ENCODE measurements at regions not wholly inside any gene's neighbourhood (a gene's known extent, or its start where the extent isn't known, plus 50 kb on each side); places are given as distances from the start of the nearest gene placed in this dataset.

- no peak overlapping the region for H3K4me3 ChIP-seq
- H3K36me3 ChIP-seq (ENCODE audit: control insufficient read depth in 4 of 4, insufficient read depth in 4 of 4, low read length in 4 of 4) = no peaks in the 10 kb centered on the region
- ATAC-seq (ENCODE audit: insufficient read depth, low FRiP score) = no peak
- no peak for DNase-seq
- WGBS, 2 donors = 80 to 83% methylated on average over 7 of the region's 7 CpGs
- no peak overlapping the region for H3K27ac ChIP-seq (ENCODE audit: low read depth in 1 of 2, low read length in 1 of 2)
- H3K4me1 ChIP-seq (ENCODE audit: control insufficient read depth in 5 of 5, insufficient read depth in 5 of 5, low read length in 5 of 5) = no peaks in the 10 kb centered on the region
- peaks cover 0 to 5% (median 0%) of the 10 kb centered on the region in 4 donors for H3K9me3 ChIP-seq (ENCODE audit: control insufficient read depth in 4 of 4, insufficient read depth in 3 of 4, low read length in 3 of 4)
- H3K9ac ChIP-seq (ENCODE audit: insufficient read depth in 1 of 2, low read length in 2 of 2) = no peak overlapping the region
- no peak for TF ChIP-seq CTCF (IDR thresholded peaks at IDR 0.05; ENCODE audit: control extremely low read depth, extremely low read depth)
- H3K27me3 ChIP-seq (ENCODE audit: control insufficient read depth in 3 of 3, insufficient read depth in 3 of 3, low read length in 2 of 3) = peaks cover 0 to under 1% (median 0%) of the 10 kb centered on the region in 3 donors
Observed at GRCh38 chr10:130836344-130836743, 475.2 kb downstream of the TCERG1L start.

DNA sequence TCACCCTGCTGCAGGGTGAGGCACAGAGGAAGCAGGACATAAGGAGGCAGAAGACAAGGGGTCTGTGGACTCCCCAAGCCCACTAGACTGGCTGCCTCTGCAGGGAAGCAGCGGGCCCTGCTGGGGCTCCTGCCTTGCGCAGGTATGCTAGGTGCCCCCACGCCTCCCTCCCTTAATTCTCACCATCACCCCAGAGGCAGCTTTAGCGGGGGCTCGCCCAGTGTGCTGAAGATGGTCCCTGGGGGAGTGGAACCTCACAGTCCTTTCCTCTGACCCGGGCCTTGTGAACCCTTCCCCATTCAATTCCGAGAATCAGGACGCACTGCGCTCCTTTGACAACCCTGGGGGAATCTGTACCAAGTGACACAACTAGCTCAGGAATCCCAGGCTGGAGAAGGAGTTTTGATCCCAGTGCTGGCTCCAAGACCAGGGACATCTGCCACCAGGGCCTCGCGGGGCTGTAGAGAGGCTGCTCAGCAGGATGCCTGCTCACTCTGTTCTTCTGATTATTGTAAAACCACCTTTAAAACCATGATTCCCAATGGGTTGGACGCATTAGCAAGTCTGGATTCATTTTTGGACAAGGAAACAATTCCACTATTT, 468.4 kb downstream of the TCERG1L start:
- Histone ChIP-seq H3K9me3 (ENCODE audit: control insufficient read depth in 4 of 4, insufficient read depth in 3 of 4, low read length in 3 of 4) (no peaks in the 10 kb centered on the region), H3K9ac (ENCODE audit: insufficient read depth in 1 of 2, low read length in 2 of 2) (no peak overlapping the region), H3K27me3 (ENCODE audit: control insufficient read depth in 3 of 3, insufficient read depth in 3 of 3, low read length in 2 of 3) (no peaks in the 10 kb centered on the region), H3K36me3 (ENCODE audit: control insufficient read depth in 4 of 4, insufficient read depth in 4 of 4, low read length in 4 of 4) (no peaks in the 10 kb centered on the region), H3K4me1 (ENCODE audit: control insufficient read depth in 5 of 5, insufficient read depth in 5 of 5, low read length in 5 of 5) (no peaks in the 10 kb centered on the region), H3K27ac (ENCODE audit: low read depth in 1 of 2, low read length in 1 of 2) (no peak overlapping the region), H3K4me3 (no peak overlapping the region)
- no peak for TF ChIP-seq CTCF (IDR thresholded peaks at IDR 0.05; ENCODE audit: control extremely low read depth, extremely low read depth)
- ATAC-seq (ENCODE audit: insufficient read depth, low FRiP score) = no peak
- WGBS, 2 donors = 81 to 87% methylated on average over 12 of the region's 12 CpGs
- DNase-seq = no peak

DNA sequence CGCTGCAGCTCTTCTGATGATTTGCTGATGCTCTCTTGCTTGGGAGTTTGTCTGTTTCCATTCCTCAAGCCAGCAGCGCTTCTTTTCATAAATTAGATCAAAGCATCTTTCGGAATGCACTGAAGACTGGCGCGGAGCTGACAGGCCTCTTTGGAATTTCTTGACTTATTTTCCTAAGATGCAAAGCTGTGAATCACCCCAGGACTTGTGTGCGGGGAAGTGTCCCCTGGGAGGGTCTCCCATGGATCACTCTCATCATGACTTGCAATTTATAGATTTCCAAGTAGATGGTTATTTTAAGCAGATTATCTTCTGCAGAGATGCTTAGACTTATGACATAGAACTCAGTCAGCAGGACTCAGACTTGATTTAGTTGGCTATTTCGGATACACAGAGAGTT, 467.2 kb downstream of the TCERG1L start:
- H3K36me3 ChIP-seq (ENCODE audit: control insufficient read depth in 4 of 4, insufficient read depth in 4 of 4, low read length in 4 of 4) = no peaks in the 10 kb centered on the region
- WGBS, 2 donors = 74 to 84% methylated on average over 7 of the region's 7 CpGs
- no peak overlapping the region for H3K9ac ChIP-seq (ENCODE audit: insufficient read depth in 1 of 2, low read length in 2 of 2)
- ATAC-seq (ENCODE audit: insufficient read depth, low FRiP score) (no peak), DNase-seq (no peak)
- H3K27me3 ChIP-seq (ENCODE audit: control insufficient read depth in 3 of 3, insufficient read depth in 3 of 3, low read length in 2 of 3) = no peaks in the 10 kb centered on the region
- H3K4me3 ChIP-seq = no peak overlapping the region
- TF ChIP-seq CTCF (IDR thresholded peaks at IDR 0.05; ENCODE audit: control extremely low read depth, extremely low read depth) = no peak
- no peaks in the 10 kb centered on the region for H3K4me1 ChIP-seq (ENCODE audit: control insufficient read depth in 5 of 5, insufficient read depth in 5 of 5, low read length in 5 of 5)
- H3K9me3 ChIP-seq (ENCODE audit: control insufficient read depth in 4 of 4, insufficient read depth in 3 of 4, low read length in 3 of 4) = no peaks in the 10 kb centered on the region
- H3K27ac ChIP-seq (ENCODE audit: low read depth in 1 of 2, low read length in 1 of 2) = no peak overlapping the region

DNA sequence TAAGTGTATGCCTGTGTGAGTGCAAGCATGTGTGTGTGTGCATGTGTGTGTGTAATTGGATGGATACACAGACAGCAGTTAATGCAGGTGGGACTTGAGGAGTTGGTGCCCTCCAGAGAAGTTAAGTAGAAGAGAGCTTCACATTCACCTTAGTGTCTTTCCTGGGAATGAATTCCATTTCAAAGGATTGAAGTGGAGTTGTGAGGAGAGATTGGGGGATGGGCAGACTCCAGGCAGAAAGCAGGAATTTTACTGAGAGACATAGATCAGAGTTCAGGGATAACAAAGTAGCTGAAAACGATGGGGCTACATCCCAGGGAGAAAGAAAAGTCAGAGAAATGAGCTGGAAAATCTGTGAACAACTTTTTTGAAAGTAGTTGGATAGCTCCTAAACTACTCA, 464.4 kb downstream of the TCERG1L start:
- Histone ChIP-seq H3K4me1 (ENCODE audit: control insufficient read depth in 5 of 5, insufficient read depth in 5 of 5, low read length in 5 of 5) (no peaks in the 10 kb centered on the region), H3K27ac (ENCODE audit: low read depth in 1 of 2, low read length in 1 of 2) (no peak overlapping the region), H3K4me3 (no peak overlapping the region), H3K9me3 (ENCODE audit: control insufficient read depth in 4 of 4, insufficient read depth in 3 of 4, low read length in 3 of 4) (peaks cover 0 to 4% (median 0%) of the 10 kb centered on the region in 4 donors), H3K36me3 (ENCODE audit: control insufficient read depth in 4 of 4, insufficient read depth in 4 of 4, low read length in 4 of 4) (no peaks in the 10 kb centered on the region), H3K9ac (ENCODE audit: insufficient read depth in 1 of 2, low read length in 2 of 2) (no peak overlapping the region), H3K27me3 (ENCODE audit: control insufficient read depth in 3 of 3, insufficient read depth in 3 of 3, low read length in 2 of 3) (no peaks in the 10 kb centered on the region)
- ATAC-seq (ENCODE audit: insufficient read depth, low FRiP score) (no peak), DNase-seq (no peak)
- no peak for TF ChIP-seq CTCF (IDR thresholded peaks at IDR 0.05; ENCODE audit: control extremely low read depth, extremely low read depth)
- 4 to 26% methylated on average over 1 of the region's 1 CpG for WGBS, 2 donors
